Right lobe of liver (tissue), 4 donors: ENCODE measurements at regions not wholly inside any gene's neighbourhood (a gene's known extent, or its start where the extent isn't known, plus 50 kb on each side); places are given as distances from the start of the nearest gene placed in this dataset.

Source experiments
- POLR2A ChIP-seq: fragments of 450-650 bp; IDR thresholded peaks from one replicate; pipeline ENCODE4 v1.6.1; 2017; ENCODE audit warnings: antibody characterized with exemption, mild to moderate bottlenecking
- TF ChIP-seq, protein P1 (sequence below), 4 donors: fragments of 200-600 bp in 3 of 4; fragments of 450-650 bp in 1 of 4; IDR thresholded peaks; one replicate each; pipeline versions ENCODE4 v1.5.1 to v1.8.0; 2016 to 2022; ENCODE audit warnings: antibody characterized with exemption in 4 of 4, mild to moderate bottlenecking in 2 of 4
- donor health status: DM: no; HTN: no; CAD: no.
- donor health status: DM: no; HTN: no; CAD: no.
- donor health status: DM: no; HTN: yes; CAD: no.

DNA sequence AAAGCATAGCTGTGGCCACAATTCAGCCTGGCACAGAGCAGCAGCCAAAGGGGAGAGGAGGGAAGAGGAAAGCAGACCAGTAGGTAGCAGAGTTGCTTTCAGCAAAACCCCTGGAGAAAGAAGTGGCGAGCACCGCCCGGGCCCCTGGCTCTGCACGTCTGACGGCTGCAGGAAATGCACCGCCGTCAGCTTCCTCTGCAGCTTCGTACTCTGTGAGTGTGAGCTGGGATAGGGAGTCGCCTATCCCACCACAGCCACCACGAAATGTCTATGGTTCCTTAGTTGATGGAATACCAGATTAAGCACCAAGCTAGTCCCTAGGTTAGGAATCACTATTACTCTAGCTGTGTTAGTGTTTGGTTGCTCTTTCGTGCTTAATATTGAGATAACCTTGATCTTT is 79.9 kb upstream of the NAA20 start:
- no peak for TF ChIP-seq POLR2A
- TF ChIP-seq, protein P1, sequence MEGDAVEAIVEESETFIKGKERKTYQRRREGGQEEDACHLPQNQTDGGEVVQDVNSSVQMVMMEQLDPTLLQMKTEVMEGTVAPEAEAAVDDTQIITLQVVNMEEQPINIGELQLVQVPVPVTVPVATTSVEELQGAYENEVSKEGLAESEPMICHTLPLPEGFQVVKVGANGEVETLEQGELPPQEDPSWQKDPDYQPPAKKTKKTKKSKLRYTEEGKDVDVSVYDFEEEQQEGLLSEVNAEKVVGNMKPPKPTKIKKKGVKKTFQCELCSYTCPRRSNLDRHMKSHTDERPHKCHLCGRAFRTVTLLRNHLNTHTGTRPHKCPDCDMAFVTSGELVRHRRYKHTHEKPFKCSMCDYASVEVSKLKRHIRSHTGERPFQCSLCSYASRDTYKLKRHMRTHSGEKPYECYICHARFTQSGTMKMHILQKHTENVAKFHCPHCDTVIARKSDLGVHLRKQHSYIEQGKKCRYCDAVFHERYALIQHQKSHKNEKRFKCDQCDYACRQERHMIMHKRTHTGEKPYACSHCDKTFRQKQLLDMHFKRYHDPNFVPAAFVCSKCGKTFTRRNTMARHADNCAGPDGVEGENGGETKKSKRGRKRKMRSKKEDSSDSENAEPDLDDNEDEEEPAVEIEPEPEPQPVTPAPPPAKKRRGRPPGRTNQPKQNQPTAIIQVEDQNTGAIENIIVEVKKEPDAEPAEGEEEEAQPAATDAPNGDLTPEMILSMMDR (IDR thresholded peaks at IDR 0.05): no peak
